Mononuclear cell (primary cell): ENCODE measurements at regions not wholly inside any gene's neighbourhood (a gene's known extent, or its start where the extent isn't known, plus 50 kb on each side); places are given as distances from the start of the nearest gene placed in this dataset.
A peak's percentile ranks its signal among the peaks of the same experiment; 100 is the strongest.

Experiments used
- H3K27me3 ChIP-seq: 2 replicates; pipeline ENCODE4 v1.6.0; 2011; ENCODE audit warnings: low read length, control low read depth; ENCODE audit not compliant: insufficient read depth
- H3K4me1 ChIP-seq: 2 replicates; pipeline ENCODE4 v1.5.1; 2011; ENCODE audit warnings: mild to moderate bottlenecking, low read length, control low read depth; ENCODE audit not compliant: insufficient read depth
- H3K4me3 ChIP-seq: 2 replicates; pipeline ENCODE4 v1.5.1; 2011; ENCODE audit warnings: mild to moderate bottlenecking, low read length, moderate library complexity
- H3K9me3 ChIP-seq: 2 replicates; pipeline ENCODE4 v1.5.1; 2011; ENCODE audit warnings: low read depth, mild to moderate bottlenecking, control low read depth, low read length

DNA sequence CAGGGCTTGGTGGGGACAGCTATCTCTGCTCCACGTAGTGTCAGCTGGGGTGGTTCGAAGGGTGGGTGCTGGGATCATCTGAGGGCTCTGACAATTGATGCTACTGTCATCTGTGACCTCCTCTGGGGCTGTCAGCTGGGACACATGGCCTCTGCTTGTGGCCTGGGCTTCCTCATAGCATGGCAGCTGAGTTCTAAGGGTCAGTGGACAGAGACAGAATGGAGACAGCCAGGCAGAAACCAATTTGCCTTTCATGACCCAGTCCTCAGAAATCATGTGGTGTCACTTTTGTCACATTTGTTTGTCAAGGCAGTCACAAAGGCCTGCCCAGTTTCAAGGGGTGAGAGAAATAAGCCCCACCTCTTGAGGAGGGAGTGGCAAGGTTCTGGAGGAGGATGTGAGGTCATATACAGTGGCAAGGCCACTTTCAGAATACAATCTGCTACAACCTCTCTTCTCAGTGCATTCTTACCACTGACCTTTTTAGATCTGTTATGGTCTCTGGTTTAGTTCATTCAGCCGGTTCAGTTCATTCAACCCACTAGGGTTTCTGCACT lies 103.6 kb upstream of the BCOR start:
- no peak overlapping the region for H3K4me3 ChIP-seq
- H3K9me3 ChIP-seq, result no peaks in the 10 kb centered on the region
- no peaks in the 10 kb centered on the region for H3K27me3 ChIP-seq
- peaks cover 21% of the 10 kb centered on the region for H3K4me1 ChIP-seq

DNA sequence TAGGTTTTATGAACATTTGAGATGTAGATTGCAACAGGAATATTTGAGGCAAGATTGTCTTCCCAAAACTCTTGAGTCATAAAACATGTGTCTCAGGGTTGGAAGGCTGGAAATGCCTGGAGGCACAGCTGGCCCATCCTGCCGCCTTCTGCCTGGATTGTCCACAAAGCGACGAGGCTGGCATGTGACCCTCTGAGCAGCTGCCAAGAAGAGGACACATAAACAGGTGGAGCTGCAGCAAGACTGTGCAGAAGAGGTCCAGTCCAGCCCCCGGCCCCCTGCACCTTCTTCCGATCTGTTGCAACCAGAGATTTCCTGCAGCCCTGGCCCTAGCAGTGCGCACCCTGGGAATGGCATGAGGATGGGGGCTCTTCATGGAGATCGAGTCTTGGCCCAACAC lies 101.9 kb upstream of the BCOR start:
- H3K27me3 ChIP-seq, result no peaks in the 10 kb centered on the region
- peaks cover 17% of the 10 kb centered on the region for H3K4me1 ChIP-seq
- H3K4me3 ChIP-seq, result no peak overlapping the region
- no peaks in the 10 kb centered on the region for H3K9me3 ChIP-seq

DNA sequence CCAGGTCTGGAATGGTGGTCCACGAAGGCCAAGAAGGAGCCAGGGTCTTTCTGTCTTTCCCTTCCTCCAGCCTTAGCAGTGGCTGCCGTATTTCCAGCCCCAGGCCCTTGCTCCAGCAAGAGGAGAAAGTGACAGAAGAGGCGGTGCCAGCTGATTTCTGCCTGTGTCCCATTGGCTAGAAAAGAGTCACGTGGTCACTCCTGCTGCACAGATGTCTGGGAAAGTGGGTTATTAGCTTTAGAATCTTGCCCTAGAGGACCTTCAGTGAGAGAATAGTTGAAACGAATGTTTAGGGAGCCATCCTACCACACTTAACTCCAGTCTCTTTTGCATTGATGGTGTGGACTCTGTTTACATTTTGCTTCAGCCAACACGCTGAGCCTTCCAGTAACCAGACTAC lies 99.3 kb upstream of the BCOR start:
- H3K4me1 ChIP-seq, result peaks cover 9% of the 10 kb centered on the region
- no peaks in the 10 kb centered on the region for H3K27me3 ChIP-seq
- no peaks in the 10 kb centered on the region for H3K9me3 ChIP-seq
- no peak overlapping the region for H3K4me3 ChIP-seq

DNA sequence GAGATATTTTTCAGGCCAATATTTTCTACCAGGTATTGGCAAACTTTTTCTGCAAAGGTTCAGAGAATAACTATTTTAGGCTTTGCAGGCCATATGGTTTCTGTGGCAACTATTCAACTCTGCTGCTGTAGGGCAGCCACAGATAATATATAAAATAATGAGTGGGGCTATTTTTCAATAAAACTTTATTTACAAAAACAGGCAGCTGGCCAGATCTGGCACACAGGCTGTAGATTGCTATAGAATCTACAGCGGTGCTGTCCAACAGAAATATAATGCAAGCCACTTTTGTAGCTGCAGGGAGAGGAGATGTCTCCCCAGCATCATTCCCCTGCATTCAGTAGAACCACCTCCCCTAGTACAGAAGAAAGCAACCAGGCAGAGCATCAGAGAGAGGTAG lies 97.6 kb upstream of the BCOR start:
- Histone ChIP-seq H3K4me1 (no peaks in the 10 kb centered on the region), H3K27me3 (no peaks in the 10 kb centered on the region), H3K4me3 (no peak overlapping the region), H3K9me3 (no peaks in the 10 kb centered on the region)

DNA sequence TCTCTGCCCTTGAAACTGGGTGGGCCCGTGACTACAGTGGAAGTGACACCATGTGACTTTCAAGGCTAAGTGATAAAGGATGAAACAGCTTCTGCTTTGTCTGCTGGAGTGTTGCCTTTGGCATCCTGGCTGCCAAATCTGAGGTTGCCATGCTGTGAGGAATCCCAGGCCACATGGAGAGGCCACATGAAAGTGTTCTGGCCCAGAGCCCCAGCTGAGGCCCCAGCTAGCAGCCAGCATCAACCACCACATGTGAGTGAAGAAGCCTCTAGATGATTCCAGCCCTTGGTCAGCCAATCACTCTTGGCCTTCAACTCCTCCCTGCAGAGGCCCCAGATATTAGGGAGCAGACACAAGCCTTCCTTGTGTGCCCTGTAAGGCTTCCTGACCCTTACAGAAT lies 94.4 kb upstream of the BCOR start:
- no peaks in the 10 kb centered on the region for H3K27me3 ChIP-seq
- H3K9me3 ChIP-seq, result no peaks in the 10 kb centered on the region
- no peak overlapping the region for H3K4me3 ChIP-seq
- H3K4me1 ChIP-seq, result no peaks in the 10 kb centered on the region

DNA sequence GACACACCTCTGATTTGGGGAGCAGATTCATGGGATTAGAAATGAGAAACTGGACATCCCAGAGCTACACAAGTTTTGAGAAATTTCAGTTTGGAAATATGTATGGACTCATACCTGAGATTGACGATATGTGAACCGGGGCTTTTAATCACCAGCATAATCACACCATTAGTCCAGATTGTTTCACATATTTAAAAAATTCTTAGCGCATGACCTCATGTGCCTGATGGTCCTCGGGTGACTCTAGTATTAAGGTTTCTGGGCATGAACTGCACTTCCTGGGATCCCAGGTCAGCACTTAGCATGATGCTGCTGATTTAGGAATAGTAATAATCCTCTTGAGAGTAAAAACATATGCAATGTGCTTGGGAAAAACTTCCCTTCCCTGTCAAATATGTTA lies 91.9 kb upstream of the BCOR start:
- Histone ChIP-seq H3K27me3 (no peaks in the 10 kb centered on the region), H3K4me1 (no peaks in the 10 kb centered on the region), H3K9me3 (no peaks in the 10 kb centered on the region), H3K4me3 (no peak overlapping the region)

DNA sequence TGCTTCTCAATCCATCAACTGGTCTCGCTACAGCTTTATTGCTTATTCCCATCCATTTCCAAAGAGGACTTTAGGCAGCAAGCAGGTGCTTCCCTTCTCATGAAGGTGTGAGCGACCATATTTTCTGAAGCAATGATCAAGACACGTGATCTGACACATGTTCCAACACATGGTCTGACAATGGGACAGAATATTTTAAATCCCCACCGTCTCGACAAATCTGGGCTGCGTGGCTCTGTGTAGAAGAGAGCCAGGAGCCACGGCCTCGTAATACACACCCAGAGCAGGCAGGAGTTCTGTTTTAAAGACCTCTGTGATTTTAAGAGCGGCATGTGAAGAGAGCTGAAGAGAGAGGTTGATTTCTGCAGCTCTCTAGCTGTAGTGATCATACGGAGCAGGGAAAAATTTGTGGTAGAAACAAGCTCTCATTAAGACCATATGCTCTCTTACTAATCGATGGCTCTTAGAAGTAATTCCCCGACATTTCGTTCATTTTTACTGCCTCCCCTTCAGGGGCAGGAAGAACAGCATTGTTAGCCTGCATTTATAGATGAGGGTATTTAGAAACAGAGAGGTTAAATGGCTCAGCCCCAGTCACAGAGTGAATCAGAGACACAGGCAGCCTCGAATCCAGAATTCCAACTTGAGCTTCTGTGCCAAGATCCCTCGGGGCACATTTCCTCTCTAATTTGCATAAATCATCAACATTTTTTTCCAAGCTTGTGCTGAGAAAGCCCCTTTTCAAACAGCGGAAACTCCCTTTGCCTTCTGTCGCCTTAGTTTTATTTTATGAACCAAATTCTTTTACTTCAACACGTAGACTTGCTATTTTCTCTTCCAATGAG lies 91.0 kb upstream of the BCOR start:
- no peak overlapping the region for H3K4me3 ChIP-seq
- no peaks in the 10 kb centered on the region for H3K27me3 ChIP-seq
- no peaks in the 10 kb centered on the region for H3K4me1 ChIP-seq
- H3K9me3 ChIP-seq, result no peaks in the 10 kb centered on the region

DNA sequence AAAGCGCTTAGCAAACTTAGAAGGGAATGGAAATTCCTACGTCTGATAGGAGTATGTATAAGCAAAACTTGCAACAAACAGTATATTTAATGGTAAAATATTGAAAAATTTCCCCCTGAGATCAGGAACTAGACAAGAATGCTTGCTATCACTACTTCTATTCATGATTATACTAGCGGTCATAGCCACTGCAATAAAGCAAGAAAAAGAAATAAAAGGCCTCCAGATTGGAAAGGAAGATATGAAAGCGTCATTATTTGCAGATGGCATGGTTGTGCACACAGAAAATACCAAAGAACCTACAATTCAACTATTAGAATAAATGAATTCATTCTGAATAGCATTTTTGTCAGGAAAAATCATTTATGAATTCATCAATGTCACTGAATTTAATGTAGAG lies 87.2 kb upstream of the BCOR start:
- Histone ChIP-seq H3K9me3 (no peaks in the 10 kb centered on the region), H3K4me3 (no peak overlapping the region), H3K27me3 (no peaks in the 10 kb centered on the region), H3K4me1 (no peaks in the 10 kb centered on the region)

DNA sequence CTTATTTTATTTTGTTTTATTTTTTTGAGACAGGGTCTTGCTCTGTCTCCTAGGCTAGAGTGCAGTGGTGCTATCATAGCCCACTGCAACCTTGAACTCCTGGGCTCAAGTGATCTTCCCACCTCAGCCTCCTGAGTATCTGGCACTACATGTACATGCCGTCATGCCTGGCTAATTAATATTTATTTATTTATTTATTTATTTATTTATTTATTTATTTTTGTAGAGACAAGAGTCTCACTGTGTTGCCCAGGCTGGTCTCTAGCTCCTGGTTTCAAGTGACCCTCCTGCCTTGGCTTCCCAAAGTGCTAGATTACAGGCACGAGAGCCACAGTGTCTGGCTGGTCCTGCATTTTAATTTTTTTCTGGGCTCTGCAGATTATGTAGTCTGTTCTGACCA lies 84.9 kb upstream of the BCOR start:
- Histone ChIP-seq H3K9me3 (no peaks in the 10 kb centered on the region), H3K27me3 (no peaks in the 10 kb centered on the region), H3K4me1 (peaks cover 19% of the 10 kb centered on the region), H3K4me3 (no peak overlapping the region)

DNA sequence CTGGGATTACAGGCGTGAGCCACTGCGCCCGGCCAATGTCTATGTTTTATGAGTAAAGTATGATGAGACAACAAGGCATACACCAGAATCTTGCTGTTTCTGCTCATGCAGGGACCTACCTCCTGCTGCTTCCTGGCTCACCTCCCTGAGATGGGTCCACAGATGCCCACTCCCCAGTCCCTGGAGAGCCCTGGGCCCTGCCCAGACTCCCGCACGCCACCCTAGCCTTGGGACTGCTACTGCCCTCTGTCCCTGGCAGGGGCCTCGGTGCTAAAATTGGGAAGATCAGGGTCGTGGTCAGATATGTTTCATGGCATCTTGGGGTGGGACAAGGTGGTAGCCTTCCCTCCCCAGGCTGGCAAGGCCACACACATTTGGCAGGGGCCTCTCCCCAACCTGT lies 84.3 kb upstream of the BCOR start:
- Histone ChIP-seq H3K9me3 (no peaks in the 10 kb centered on the region), H3K4me1 (peaks cover 24% of the 10 kb centered on the region), H3K27me3 (no peaks in the 10 kb centered on the region), H3K4me3 (no peak overlapping the region)

DNA sequence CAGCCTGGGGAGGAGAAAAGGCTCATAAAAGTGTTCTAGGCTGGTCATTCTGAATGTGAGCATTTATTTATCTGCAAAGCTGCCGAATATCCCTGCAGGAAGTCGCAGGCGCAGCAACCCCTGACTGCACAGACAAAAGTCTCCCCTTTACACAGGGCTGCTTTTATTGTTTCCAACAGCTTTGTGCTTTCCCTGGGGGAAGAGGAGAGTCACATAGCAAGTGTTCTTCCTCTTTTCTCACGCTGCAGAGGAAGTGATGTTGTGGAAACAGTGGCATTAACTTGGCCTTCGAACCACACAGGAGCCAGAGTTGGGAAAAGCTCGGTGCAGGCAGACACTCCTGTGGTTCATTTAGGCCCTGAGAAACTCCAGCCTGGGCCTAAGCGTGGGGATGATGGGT lies 81.5 kb upstream of the BCOR start:
- Histone ChIP-seq H3K9me3 (no peaks in the 10 kb centered on the region), H3K4me1 (peaks cover 32% of the 10 kb centered on the region), H3K27me3 (no peaks in the 10 kb centered on the region), H3K4me3 (no peak overlapping the region)

DNA sequence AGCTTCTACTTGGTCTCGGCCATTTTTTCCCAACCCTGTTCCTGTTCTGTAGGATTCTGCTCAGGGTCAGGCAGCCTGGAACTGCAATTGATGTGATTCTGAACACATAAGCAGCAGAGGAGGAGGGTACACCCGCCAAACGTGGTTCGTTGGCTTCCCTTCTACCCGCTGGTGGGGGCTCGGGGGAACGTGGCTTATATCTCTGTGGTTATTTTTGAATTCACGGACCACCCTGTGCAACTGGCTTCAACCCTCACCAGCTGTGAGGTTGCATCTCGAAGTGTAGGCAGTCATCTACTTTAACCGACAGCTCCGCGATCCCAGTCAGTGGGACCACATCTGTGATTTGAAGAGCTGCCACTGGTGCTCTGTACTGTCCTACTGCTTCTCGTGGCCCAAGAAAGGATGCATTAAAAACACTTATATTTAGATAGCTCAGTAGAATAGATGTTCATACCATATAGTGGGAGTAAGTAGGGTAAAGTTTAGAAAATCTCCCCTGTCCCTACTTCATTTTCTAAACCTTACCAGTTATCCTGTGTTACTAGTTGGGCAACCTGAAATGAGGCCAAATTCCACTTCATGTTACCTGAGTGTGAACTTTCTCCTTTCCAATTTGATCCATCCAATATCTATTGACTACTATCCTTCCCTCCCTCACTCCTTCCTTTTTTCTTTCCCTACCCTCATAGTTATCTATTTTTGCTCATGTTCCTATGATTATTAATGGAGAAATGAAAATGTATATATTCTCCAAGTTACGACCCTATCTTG lies 80.4 kb upstream of the BCOR start:
- no peaks in the 10 kb centered on the region for H3K27me3 ChIP-seq
- peaks cover 43% of the 10 kb centered on the region for H3K4me1 ChIP-seq
- no peaks in the 10 kb centered on the region for H3K9me3 ChIP-seq
- no peak overlapping the region for H3K4me3 ChIP-seq

DNA sequence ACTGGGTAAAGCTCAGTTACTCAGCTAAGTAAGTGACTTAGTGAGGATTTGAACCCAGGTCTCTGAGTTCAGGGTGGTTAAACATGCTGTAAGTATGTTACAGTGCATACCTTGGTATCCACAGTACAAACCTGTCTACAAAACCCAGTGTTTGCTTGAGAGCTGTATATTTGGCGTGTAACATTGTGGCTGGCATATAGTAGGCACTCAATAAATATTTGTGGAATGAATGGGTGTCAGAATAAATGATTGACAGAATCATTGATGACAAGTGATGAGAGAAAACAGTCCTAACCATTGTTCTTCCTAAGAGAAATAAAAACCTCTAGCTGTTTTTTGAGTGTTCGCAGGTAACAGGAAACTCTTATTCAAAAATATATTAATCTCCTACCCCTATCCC lies 79.7 kb upstream of the BCOR start:
- Histone ChIP-seq H3K27me3 (no peaks in the 10 kb centered on the region), H3K4me3 (peak overlapping the region; percentile 52), H3K4me1 (peaks cover 49% of the 10 kb centered on the region), H3K9me3 (no peaks in the 10 kb centered on the region)

DNA sequence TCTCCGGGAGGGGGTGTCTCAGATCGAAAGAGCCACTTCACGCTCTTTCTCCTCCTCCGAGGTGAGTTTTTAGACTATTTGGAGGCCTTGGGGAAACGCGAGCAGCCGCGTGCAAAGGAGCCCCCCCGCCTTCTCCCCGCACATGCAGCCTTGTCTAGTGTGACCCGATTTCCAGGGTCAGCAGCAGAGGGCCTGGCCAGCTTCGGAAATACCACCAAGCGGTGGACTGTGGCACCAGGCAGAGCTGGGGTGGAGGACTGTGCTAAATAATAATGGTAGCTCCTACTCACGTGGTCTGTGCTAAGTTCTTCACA lies 79.3 kb upstream of the BCOR start:
- H3K4me1 ChIP-seq, result peaks cover 50% of the 10 kb centered on the region
- H3K9me3 ChIP-seq, result no peaks in the 10 kb centered on the region
- no peaks in the 10 kb centered on the region for H3K27me3 ChIP-seq
- H3K4me3 ChIP-seq, result peak overlapping the region; percentile 52

DNA sequence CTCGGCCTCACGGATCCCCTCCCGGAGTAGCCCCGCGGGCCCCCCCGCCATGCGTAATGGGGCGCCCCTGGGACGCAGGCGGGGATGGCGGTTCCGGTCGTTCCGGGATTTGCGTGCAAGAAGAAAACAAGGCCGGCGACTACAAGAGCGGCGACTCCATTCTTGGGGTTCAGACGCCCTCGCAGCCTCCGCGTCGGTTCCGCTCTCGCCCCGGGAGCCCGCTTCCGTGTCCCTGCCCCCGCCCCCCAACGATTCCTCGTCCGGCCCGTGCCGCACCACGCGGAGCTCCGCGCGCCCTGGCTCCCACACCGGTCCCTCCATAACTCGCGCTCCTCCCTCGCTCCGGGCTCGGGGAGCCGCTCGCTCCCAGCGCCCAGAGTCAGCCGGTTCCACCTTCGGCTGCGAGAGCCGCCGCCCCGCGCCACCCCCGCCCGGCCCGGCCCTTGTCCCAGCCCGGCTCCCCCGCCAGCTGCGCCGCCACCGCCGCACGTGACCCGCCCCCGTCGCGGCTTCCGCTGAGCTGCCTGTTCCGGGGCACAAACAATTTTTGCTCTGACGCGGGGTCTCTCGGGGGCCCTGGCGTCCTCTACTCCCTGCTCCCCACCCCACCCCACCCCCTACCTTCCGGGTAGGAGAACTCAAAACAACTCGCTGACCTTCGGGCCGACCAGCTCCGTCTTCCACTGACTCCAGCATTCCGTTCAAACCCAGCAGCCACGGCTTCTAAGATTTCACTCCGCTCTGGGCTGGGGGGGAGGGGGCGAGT lies 78.8 kb upstream of the BCOR start:
- Histone ChIP-seq H3K4me1 (peaks cover 52% of the 10 kb centered on the region), H3K27me3 (no peaks in the 10 kb centered on the region), H3K9me3 (no peaks in the 10 kb centered on the region), H3K4me3 (peak overlapping the region; percentile 52)
